C4-2B (cell line): ENCODE measurements at regions not wholly inside any gene's neighbourhood (a gene's known extent, or its start where the extent isn't known, plus 50 kb on each side); places are given as distances from the start of the nearest gene placed in this dataset.

Experiments used
- H3K27ac ChIP-seq: fragments of 450-650 bp; 2 replicates; pipeline ENCODE4 v1.5.1; 2017
- CTCF ChIP-seq: fragments of 450-650 bp; conservative IDR thresholded peaks from 2 replicates; pipeline ENCODE4 v1.5.1; 2017; ENCODE audit warnings: mild to moderate bottlenecking
- ZFX ChIP-seq: fragments of 450-650 bp; IDR thresholded peaks from 2 replicates; pipeline ENCODE4 v1.6.1; 2017

- no peak overlapping the region for H3K27ac ChIP-seq
- no peak for TF ChIP-seq ZFX
- TF ChIP-seq CTCF: no peak
These were observed 95.8 kb downstream of the SPP2 start for GRCh38 chr2:234146087-234146826.

DNA sequence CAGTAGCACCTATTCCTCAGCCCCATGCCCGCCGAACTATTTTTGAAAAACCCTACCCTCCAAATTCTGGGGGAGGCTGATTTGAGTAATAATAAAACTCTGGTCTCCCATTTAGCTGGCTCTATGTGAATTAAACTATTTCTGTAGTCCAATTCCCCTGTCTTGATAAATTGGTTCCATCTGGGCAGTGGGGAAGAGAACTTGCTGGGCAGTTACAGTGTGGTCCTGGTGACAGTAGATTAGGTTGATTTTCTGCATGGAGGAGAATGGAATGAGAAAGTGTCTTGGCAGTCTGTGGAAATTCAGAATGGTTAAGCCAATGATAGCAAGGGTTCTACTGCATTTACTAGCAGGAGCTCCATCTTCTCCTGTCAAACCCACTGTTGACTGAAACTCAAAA is 95.0 kb downstream of the SPP2 start:
- H3K27ac ChIP-seq: no peak overlapping the region
- TF ChIP-seq ZFX: no peak
- TF ChIP-seq CTCF: no peak

DNA sequence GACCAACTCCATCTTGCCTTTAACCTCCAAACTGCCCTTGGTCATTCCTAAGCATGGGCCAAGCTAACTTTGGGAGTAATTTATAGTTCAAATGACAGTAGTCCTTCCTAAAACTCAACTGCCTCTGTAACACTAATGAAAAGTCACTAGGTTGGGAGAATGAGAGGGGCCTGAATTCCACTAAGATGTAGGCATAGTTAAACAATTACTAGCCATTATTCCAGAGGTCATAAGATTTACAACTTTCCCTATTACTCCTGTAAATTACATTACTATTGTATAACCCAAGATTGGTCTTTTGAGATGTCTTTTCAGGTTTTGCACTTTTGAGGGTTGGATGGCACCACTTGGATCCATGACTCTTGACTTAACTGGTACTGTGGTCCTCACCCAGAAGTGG is 94.6 kb downstream of the SPP2 start:
- H3K27ac ChIP-seq: no peak overlapping the region
- no peak for TF ChIP-seq CTCF
- no peak for TF ChIP-seq ZFX

DNA sequence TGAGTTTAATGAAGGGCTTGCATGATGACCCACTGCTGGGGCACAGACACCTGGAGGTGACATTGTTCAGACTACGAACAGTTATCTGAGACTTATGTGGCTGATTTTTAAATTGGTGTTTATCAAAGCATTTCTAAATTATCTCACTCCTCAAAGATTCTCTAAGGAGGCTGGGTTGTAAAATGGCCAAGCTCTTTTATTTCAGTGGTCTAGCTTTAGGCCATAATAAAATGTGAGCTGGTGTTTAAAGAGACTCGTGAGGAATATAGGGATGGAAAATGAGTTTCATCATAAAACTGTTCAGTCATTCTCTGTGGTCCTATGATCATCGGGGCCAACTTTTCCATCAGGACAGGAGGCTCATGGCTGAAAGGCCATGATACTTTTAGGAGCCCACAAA is 93.4 kb downstream of the SPP2 start:
- TF ChIP-seq CTCF (no peak), ZFX (no peak)
- no peak overlapping the region for H3K27ac ChIP-seq

DNA sequence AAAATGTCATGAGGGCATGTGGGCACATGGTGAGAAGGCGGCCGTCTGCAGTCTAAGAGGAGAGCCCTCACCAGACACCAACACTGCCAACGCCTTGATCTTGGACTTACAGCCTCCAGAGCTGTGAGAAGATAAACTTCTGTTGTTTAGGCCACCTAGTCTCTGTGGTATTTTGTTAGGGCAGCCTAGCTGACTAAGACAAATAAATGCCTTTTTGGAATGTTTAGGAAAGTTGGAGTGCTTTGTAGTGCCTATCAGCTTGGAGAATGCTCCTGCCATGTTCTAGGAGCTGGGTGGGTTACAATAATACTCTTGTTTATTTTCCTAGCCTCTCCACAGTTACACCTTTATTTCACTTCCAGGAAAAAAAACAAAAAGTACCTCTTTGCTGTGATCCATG is 92.0 kb downstream of the SPP2 start:
- no peak for TF ChIP-seq ZFX
- no peak for TF ChIP-seq CTCF
- no peak overlapping the region for H3K27ac ChIP-seq

GRCh38 chr2:234139755-234140154 is 89.3 kb downstream of the SPP2 start:
- TF ChIP-seq CTCF (no peak), ZFX (no peak)
- no peak overlapping the region for H3K27ac ChIP-seq

GRCh38 chr2:234138836-234139235 is 88.3 kb downstream of the SPP2 start:
- TF ChIP-seq ZFX: no peak
- no peak for TF ChIP-seq CTCF
- no peak overlapping the region for H3K27ac ChIP-seq
